ENCODE measurements at regions not wholly inside any gene's neighbourhood (a gene's known extent, or its start where the extent isn't known, plus 50 kb on each side); places are given as distances from the start of the nearest gene placed in this dataset.

DNA sequence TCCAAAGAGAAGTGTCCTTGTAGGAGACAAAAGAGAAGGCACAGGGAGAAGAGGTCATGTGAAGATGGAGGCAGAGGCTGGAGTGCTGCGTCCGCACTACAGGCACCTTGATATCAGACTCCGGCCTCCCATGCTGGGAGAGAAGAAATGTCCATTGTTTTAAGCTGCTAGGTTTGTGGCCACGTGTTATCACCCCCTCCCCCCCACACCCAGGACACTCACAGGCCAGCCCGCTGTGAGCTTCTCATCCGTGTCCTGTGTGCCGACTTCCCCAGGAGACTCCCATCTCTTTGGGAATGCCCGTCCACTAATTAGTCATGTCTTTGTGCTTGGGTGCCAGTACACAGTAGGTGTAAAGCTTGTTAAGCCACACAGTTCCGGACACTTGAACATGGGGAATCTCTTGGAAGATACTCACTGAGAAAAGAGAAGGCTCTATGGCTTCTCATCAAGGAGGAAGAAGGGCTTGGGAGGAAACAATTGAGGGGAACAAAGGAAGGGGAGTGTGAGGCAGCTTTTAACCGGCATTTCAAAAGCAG is 1234.7 kb downstream of the TBC1D22A start:
- DNase-seq (ENCODE audit: low spot score), result no peak

DNA sequence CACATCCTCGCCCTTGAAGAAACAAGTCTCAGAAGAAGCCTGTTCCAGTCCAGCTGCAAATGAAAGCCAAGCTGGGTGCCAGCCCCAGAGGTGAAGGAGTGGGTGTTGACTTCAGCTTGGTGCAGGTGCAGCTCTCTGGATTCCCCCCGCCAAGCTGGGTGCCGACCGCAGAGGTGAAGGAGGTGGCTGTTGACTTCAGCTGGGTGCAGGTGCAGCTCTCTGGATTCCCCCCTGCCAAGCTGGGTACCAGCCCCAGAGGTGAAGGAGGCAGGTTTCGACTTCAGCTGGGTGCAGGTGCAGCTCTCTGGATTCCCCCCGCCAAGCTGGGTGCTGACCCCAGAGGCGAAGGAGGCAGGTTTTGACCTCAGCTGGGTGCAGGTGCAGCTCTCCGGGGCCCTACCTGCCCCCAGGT is 1234.0 kb downstream of the TBC1D22A start:
- DNase-seq (ENCODE audit: low spot score), result no peak

DNA sequence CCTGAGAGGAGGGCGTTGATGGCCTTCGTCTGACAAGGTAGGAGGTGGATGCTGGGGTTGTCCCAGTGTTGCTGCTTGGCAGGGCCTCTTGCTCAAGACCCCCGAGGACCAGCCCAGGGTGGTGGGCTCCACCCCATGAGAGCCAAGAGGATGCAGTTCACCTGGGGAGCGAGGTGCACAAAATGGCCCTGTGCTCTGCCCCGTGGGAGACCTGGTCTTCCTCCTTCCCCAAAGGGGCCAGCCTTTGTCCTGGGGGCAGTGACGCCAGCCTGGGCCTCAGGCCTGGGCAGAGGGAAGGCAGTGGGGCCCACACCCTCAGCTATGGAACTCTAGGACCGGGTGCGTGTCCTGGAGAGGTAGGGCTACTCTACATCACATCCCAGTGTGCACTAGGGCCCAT is 1233.3 kb downstream of the TBC1D22A start:
- DNase-seq (ENCODE audit: low spot score), result no peak

DNA sequence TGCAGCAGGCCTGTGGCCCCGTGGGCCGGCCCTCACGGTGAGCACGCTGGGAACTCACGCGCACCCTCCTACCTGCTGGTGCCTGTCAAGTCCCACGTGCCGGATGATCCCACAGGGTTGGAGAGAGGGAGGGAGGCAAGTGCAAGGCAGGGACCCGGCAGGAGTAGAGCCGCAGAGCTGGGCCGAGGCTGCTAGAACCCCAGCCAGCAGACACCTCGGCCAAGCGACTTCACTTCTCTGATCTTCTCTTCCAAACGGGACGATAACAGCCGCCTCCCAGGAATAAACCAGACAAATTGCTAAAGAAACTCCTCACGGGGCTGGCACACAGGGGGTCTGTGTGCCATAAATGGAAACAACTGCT is 1232.8 kb downstream of the TBC1D22A start:
- no peak for DNase-seq (ENCODE audit: low spot score)

DNA sequence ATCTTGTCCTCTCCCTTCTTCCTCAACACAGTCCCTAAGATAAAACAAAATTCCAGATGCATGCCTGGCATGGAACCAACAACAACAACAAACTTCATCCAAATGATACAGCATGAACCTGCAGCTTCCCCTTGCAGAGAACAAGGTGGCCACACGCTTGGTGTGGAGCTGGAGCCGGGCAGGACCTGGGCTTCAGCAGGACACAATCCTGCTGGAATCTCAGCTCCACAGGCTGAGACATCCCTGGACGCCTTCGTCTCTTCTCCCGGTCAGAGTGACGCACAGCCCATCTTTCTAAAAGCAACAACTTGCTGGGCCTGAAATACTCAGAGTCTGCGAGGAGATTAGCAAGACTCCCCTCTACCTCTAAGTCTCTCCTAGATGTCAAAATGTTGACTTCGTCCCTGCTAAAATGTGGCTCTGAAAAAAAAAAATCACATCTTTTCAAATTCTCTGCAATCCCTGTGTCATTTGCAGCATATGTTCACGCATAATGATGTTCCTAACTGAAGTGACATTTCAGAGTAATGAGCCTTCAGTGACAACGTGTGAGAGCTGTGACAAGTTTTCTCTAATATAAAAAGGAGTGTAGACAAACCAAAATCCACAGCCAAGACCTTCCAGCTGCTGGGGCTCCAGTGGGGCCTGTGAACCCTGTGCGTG is 1232.3 kb downstream of the TBC1D22A start:
- no peak for DNase-seq (ENCODE audit: low spot score)

DNA sequence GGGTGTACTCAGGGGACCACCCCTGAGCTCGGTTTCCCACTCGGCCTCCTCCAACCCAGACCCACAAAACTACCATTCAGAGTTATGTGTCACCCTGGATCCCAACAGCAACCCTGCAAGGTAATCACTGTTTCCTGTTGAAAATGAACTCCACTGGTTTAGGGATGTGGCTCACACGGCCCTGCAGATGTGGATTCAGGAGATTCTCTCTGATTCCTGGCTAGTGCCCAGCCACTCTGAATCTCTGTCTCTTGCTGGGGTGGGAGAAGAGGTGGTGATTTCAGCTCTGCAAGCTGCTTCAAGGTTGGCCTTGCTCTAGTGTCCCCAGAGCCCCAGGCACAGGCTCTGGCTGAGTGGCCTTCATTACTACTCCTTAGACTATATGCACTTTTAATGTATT is 1231.6 kb downstream of the TBC1D22A start:
- no peak for DNase-seq (ENCODE audit: low spot score)

DNA sequence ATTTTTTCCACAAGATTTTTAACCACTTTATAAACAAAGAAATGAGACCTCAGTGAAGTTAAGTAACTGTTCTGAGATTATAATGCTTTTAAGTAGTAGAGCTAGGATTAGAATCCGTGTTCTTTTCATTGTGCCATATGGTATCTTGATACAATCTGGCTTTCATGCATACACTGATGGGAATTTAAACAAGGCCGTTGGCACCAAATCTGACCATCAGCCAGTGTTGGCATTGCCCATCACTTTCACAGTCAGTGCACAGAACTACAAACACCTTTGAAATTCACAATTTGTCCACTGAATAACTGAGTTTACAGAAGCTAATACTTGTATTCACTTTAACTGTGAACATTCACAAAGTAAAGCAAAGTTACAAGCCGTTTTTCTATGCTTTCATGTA is 1228.0 kb downstream of the TBC1D22A start:
- DNase-seq (ENCODE audit: low spot score), result no peak

DNA sequence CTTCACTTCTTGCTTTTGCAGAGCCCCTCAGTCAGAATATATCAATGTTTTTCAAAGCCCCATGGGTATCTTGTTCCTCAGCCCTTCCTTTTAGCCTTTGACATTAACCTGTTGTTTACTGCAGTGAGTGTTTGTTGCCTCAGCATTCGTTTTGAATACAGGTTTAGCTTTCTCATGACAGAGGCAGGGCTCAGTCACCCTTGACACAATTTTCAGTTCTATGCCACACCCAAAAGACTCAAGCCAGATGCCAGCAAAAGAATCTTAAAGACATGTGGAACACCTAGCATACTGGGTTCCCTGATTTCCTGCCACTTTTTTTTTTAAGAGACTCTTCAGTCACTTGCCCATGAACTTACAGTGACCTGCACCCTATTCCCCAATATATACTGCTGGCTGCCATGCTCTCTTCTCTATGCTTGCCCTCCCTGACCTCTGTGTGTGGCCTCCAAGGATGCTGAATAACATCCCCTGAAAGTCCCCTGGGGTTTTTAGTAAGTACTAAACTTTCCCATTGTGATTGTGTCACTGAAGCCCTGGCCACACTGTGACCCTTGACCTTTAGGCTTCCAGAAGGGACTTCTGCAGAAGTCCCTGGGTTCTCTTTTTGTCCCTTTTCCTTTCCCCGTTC is 1225.5 kb downstream of the TBC1D22A start:
- no peak for DNase-seq (ENCODE audit: low spot score)

DNA sequence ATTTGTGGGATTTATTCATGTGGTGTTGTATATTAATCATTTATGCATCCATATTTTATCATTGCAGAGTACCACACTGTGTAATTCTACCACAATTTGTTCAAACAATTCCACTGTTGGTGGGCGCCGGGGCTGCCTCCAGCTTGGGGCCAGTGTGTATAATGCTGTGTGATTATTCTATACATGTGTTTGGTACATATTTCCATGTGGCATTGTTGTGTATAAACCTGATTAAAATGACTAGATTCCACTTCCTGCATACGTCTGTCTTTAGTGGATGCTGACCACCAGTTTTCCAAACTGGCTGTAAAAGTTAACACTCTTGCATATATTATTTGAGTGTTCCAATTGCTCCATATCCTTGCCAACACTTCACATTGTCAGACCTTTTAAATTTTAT is 1213.8 kb downstream of the TBC1D22A start:
- DNase-seq (ENCODE audit: low spot score), result no peak

DNA sequence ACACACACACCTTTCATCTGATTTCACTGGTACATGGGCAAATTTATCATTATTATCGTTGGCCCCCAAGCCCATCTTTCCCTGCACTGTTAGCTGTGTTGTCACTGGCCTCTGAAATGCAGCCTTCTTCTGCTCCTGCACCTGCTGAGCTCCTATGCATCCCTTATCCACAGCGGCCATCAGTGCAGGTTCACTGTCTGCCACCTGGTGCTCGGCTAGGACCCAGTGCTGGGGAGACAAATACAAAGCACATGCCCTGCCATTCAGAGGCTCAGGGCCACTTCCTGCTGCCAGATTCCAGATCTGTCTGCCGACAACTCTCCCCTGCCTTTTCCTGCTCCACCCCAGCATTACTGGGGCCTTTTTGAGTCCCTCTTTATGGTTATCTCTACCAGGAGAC is 1205.4 kb downstream of the TBC1D22A start:
- no peak for DNase-seq (ENCODE audit: low spot score)

DNA sequence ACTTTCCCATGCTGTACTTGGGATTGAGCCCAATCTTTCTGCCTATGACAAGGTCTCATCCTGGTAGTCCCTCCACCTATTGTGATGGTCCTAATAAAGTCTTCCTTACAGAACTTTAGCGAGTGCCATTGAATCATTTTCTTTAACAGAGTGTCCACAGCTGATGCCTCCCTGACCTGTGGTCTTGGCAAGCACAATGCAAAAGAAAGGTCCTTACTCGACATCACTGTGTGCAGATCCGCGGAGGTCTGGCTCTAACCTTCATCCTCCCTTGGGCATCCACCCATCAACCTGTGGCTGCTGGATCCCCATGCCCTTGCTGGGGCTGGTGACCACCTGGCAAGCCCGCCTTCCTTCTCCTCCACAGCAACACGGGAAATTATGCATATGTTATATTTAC is 1203.9 kb downstream of the TBC1D22A start:
- DNase-seq (ENCODE audit: low spot score), result no peak

DNA sequence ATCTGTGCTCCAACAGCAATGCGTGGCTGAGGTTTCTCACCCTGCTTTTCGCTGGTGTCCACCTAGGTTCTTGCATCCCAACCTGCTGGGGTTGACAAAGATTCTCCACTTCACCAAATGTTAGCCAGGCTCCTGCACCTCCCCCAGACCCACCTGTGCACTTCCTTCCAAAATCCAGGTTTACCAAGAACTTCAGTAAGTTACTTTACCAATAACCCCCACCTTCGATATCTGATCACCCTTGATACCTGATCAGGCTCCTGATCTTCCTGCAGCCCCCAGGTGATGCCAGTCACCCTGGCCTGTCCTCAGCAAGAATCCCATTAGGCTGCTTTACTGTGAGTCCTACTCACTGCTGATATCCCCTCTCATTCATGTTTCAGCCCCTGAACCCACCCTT is 1203.4 kb downstream of the TBC1D22A start:
- DNase-seq (ENCODE audit: low spot score), result no peak

DNA sequence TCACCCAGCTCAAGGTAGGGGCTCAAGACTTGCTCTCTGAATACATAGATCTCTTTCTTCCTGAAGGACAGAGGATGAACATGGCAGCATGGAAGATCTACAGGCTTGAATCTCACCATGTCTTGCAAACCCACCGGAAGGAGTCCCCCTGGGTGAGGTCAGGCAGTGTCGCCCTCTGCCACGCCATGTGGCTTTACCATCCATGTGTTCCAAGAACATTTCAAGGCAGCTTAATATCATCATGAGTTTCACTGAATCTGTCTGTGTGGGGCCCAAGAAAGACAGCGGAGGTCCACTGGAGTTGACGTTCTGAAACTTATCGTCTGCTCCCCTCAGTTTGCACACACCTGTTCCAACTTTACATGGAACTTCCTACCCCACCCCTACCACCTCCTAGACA is 1202.6 kb downstream of the TBC1D22A start:
- DNase-seq (ENCODE audit: low spot score), result no peak

DNA sequence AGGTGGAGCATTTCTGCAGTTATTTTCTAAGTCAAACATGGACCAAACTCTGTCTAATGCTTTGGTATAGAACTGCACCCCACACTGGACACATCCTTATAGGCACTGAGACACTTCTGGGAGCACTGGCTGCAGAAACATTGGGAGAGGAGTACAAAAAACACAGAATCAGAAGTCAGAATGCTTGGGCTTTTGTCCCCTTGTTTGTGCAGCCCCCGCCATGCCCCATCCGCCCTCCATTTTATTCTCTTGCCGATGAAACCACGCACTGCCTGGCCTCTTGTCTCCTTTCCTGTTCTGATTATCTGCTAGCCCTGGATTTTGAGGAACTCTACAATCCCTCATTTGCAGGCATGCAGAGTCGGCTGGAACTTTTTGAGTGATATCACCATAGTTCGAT is 1201.2 kb downstream of the TBC1D22A start:
- no peak for DNase-seq (ENCODE audit: low spot score)

DNA sequence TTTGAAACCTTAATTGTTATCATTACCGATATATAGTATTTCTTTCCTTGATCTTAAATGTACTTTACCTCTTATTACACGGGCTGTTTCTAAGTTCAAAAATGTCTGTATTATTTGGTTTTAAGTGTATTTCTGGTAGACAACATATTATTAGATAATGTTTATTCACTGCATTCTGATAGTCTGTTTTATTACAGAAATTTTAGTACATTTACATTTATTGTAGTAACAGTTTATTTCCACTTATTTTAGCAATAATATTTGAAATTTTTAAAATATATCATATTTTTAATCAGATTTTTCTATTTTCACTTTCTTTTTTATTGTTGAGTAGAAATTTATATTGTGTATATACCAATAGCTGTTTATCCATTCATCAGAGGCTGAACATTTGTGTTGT is 1195.2 kb downstream of the TBC1D22A start:
- DNase-seq (ENCODE audit: low spot score), result no peak

DNA sequence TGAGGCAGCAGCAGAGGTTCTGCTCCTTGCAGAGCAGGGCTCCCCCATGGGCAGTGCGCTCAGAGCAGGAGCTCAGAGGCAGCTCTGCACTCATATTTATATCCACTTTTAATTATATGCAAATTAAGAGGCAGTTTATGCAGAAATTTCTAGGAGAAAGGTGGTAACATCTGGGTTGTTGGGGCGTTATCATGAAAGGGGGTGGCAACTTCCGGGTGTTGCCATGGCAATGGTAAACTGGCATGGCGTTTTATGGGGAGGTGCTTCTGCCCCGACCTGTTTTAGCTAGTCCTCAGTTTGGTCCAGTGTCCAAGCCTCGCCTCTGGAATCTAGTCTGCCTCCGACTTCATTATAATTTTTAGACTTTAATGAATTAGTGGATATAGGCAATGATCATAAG is 1191.7 kb downstream of the TBC1D22A start:
- no peak for DNase-seq (ENCODE audit: low spot score)

DNA sequence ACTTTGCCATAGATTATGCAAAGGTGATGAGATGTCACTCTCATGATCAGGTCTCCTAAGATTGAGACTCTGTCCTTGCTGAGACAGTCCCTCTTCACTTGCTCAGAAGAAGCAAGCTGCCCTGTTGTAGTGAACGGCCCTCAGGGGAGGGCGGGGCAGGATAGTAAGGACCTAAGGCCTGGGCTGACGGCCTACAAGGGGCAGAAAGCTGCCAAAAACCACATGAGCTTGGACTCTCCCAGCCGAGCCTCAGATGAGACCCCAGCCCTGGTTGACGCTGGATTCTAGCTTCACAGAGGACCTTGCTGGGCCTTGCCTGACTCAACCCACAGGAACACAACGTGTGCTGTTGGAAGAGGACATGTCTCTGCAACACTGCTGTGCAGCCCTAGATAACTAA is 1182.5 kb downstream of the TBC1D22A start:
- no peak for DNase-seq (ENCODE audit: low spot score)

DNA sequence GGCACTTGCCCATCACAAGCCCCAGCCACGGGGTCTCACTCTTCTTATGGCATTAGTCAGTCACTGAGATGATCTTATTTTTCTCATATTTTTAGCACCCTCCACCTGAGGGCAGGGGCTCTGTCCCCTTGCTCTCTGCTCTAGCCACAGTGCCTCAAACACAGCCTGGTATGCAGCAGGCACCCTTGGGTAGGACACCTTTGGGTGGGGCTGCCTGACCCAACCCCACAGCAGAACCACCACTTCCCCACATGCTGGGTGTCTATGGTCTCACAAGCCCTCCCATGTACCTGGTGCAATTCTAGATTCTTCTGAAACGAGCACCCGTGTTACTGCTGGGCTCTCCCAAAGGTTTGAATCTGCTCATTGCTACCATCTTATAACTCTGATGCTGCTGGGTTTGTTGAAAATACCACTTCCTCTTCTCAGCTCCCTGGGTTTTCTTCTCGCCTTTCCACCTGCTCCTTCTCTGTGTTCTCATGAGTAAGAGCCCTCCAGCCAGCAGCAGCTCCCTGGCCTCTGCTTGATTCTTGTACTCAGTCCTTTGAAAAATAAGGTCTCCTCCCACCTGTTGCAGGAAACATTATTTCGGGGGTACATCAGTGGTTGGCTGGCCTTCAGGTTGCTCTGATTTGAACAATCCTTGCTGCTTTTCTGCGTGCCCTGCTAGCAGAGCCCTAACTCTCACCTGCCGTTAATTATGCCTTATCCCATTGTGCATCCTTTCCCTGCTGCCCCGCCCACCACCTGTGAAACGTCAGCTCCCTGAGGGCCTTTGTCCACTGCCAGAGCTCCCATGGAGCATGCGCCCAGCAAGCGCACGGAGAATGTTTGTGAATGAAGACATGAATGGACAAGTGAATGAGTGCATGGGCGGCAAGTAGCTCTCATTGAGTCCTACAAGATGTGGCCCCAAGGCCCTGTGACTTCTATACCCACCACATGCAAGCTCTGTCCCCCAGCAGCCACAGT is 1181.6 kb downstream of the TBC1D22A start:
- no peak for DNase-seq (ENCODE audit: low spot score)

DNA sequence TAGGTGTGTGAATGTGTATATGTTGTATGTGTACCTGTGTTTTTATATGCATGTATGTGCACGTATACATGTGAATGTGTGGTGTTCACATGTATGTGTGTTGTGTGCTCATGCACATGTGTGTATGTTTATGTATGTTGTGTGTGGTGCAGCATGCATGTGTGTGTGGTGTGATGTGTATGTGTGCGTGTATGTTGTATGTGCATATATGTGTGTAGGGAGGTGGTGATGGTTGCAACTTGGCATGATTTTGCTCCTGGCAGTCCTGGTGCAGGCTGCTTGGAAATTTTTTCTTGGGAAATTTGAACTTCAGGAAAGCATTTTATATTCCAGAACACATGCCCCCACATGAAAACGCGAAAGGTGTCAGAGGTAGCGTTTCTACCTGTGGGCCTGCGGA is 1177.8 kb downstream of the TBC1D22A start:
- no peak for DNase-seq (ENCODE audit: low spot score)

DNA sequence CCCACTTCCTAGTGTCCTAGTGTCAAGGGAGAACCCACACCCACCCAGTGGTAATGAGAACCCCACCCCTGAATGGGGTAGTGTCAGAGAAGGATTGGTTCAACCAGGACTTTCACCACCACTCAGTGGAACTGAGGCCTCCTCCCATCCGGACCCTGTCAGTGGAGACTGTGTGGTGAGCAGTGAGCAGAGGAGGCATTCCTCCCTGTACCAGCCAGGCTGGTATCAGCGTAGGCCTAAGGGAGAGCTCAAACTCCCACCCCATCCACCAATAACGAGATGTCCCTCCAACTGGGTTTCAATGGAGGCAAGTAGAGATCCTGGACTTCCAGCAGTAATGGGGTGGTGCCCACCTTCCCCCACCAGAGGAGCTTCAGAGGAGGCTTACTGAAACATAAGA is 1171.4 kb downstream of the TBC1D22A start:
- no peak for DNase-seq (ENCODE audit: low spot score)

DNA sequence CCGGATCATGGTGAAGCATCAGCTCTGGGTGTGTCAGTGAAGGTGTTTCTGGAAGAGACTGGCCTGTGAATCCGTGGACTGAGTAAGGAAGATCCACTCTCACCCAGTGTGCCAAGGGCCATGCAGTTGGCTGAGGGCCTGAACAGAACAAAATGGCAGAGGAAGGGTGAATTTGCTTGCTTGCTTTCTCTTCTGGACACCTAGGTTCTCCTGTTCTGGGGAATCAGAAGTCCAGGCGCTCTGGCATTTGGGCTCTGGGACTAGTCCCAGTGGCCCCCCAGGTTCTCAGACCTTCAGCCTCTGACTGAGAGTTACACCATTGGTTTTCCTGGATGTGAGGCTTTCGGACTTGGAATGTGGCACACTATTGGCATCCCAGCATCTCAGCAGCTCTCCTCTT is 1170.8 kb downstream of the TBC1D22A start:
- no peak for DNase-seq (ENCODE audit: low spot score)

DNA sequence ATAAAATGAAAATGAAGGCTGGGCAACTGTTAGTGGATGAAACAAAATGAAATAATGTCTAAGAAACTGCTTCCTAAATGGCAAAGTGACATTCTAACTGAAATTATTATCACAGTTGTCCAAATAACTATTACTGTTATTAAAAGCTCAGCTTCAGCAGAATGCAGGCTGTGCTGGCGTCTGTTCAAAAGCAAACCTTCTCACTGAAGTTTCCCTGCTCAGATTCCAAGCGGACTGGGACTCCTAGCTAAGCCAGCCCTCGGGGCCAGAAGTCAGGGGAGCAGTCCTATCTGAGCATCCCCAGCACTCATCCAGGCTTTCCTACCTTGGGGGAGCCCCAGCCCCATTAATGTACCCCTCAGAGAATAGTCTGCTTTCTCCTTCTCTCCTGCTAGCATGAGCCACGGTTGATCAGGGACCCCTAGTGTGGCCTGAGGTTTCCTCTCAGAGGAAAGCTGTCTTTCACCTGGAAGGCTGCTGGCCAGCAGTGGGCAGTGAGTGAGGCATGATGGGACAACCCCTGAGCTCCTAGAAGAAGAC is 1167.3 kb downstream of the TBC1D22A start:
- DNase-seq (ENCODE audit: low spot score), result no peak

DNA sequence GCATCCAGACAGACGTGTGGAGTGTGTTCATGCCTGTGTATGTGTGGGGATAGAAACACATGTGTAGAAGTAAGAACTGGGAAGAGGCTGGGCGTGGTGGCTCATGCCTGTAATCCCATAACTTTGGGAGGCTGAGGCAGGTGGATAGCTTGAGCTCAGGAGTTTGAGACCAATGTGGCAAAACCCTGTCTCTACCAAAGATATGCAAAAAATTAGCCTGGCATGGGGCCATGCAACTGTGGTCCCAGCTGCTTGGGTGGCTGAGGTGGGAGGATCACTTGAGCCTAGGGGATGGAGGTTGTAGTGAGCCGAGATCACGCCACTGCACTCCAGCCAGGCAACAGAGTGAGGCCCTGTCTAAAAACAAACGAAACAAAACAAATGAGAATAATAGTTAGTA is 1166.6 kb downstream of the TBC1D22A start:
- no peak for DNase-seq (ENCODE audit: low spot score)

All from AG08396 (cell line).